Spleen (tissue), 11 donors: ENCODE measurements at regions not wholly inside any gene's neighbourhood (a gene's known extent, or its start where the extent isn't known, plus 50 kb on each side); places are given as distances from the start of the nearest gene placed in this dataset.

Experiments used
- DNase-seq: peaks from one replicate; pipeline ENCODE4 v3.0.0-alpha.2; 2020
- H3K27ac ChIP-seq, 8 donors: fragments of 200-600 bp; sonication (generic) in 7 of 8; 1 replicate in 4 of 8; 2 replicates in 4 of 8; pipeline versions ENCODE4 v1.5.0 to v1.8.0; 2016 to 2021; ENCODE audit warnings: inconsistent platforms in 4 of 8, mild to moderate bottlenecking in 4 of 8, moderate library complexity in 1 of 8
- H3K27me3 ChIP-seq, 7 donors: fragments of 200-600 bp; sonication (generic) in 6 of 7; replicated peaks in 1 of 7; 1 replicate in 4 of 7; 2 replicates in 3 of 7; pipeline versions ENCODE4 v1.5.0 to v1.8.0; 2016 to 2021; ENCODE audit warnings: inconsistent platforms in 3 of 7, mild to moderate bottlenecking in 1 of 7
- H3K36me3 ChIP-seq, 6 donors: fragments of 200-600 bp; sonication (generic) in 5 of 6; 1 replicate in 4 of 6; 2 replicates in 2 of 6; pipeline versions ENCODE4 v1.5.0 to v1.8.0; 2016 to 2021; ENCODE audit warnings: inconsistent platforms in 2 of 6
- H3K4me1 ChIP-seq, 6 donors: fragments of 200-600 bp; sonication (generic) in 5 of 6; 1 replicate in 3 of 6; 2 replicates in 3 of 6; pipeline versions ENCODE4 v1.5.0 to v1.8.0; 2016 to 2021; ENCODE audit warnings: inconsistent platforms in 3 of 6
- H3K4me3 ChIP-seq, 8 donors: fragments of 200-600 bp; sonication (generic) in 7 of 8; 1 replicate in 4 of 8; 2 replicates in 4 of 8; pipeline versions ENCODE4 v1.5.0 to v1.8.0; 2016 to 2021; ENCODE audit warnings: inconsistent platforms in 4 of 8, mild to moderate bottlenecking in 4 of 8, moderate library complexity in 2 of 8
- H3K9me3 ChIP-seq, 8 donors: fragments of 200-600 bp; sonication (generic) in 7 of 8; 1 replicate in 4 of 8; 2 replicates in 4 of 8; pipeline versions ENCODE4 v1.5.0 to v1.8.0; 2016 to 2021; ENCODE audit warnings: inconsistent platforms in 4 of 8
- POLR2A ChIP-seq, 3 donors: fragments of 450-650 bp; IDR thresholded peaks; one replicate each; pipeline ENCODE4 v1.5.1; 2017; ENCODE audit warnings: antibody characterized with exemption in 3 of 3, mild to moderate bottlenecking in 1 of 3
- POLR2AphosphoS5 ChIP-seq, 3 donors: sonication (generic); formaldehyde crosslinking; IDR thresholded peaks; one replicate each; pipeline ENCODE4 v1.5.1; 2017; ENCODE audit warnings: antibody characterized with exemption in 3 of 3
- WGBS, 5 donors: extraction: QIAGEN DNeasy Blood & Tissue Kit in 3 of 5; methylation state at CpG; one replicate each; pipeline versions ENCODE4 v1.1.5 to v1.1.7; 2013 to 2018; 5-methylcytosine and 5-hydroxymethylcytosine counted together
- intact Hi-C: fragments of 100-400 bp; cut with DNase I; formaldehyde crosslinking; loops from one replicate; pipeline ENCODE4 v1.15.0; 2023; ENCODE audit warnings: low total_unique reads
- TF ChIP-seq, protein P1 (sequence below), 11 experiments: fragments of 200-600 bp in 7 of 11; fragments of 450-650 bp in 4 of 11; sonication (generic) in 4 of 11; IDR thresholded peaks in 8 of 11; conservative IDR thresholded peaks in 3 of 11; 1 replicate in 7 of 11; 2 replicates in 4 of 11; pipeline versions ENCODE4 v1.4.0 to v1.8.0; 2016 to 2021; ENCODE audit warnings: antibody characterized with exemption in 11 of 11, inconsistent platforms in 4 of 11, mild to moderate bottlenecking in 1 of 11
- donor health status: healthy with polysubstance abuse.
- donor health status: DM: no; HTN: no; CAD: no; lungs with moderate emphysema.
- donor health status: DM: no; HTN: no; CAD: no.
- donor health status: Bipolar disorder and iron deficiency.
- donor health status: healthy.
- donor health status: DM: no; HTN: no; CAD: no.
- donor health status: DM: yes; HTN: yes; CAD: no.

DNA sequence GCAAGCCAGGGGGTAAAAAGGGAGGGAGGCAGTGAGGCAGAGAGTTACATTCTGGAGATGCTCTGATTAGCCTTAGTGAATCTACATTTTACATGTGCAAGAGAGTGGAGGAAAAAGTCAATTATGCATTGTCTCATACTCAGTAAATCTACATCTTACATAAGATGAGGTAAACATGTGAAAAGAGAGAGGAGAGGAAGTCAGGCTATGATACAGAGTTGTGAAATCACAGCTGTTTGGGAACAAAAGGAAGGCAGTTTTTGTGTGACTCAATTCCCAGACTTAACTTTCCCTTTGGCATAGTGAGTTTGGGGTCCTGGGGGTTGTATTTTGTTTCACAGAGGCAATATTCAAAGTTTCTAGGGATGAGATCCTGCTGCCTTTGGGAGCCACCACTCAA, 67.8 kb downstream of the GP2 start:
- H3K4me1 ChIP-seq, result no peaks in the 10 kb centered on the region
- H3K27me3 ChIP-seq, result peaks cover 0 to 6% (median 0%) of the 10 kb centered on the region in 7 donors
- H3K36me3 ChIP-seq, result no peaks in the 10 kb centered on the region
- no peak overlapping the region for H3K4me3 ChIP-seq
- no peak for DNase-seq
- H3K27ac ChIP-seq, result no peak overlapping the region
- H3K9me3 ChIP-seq, result peaks cover 0 to 15% (median 6%) of the 10 kb centered on the region in 8 donors
- TF ChIP-seq POLR2AphosphoS5 (IDR thresholded peaks at IDR 0.05), result no peak
- TF ChIP-seq POLR2A (IDR thresholded peaks at IDR 0.05), result no peak
- TF ChIP-seq, protein P1, sequence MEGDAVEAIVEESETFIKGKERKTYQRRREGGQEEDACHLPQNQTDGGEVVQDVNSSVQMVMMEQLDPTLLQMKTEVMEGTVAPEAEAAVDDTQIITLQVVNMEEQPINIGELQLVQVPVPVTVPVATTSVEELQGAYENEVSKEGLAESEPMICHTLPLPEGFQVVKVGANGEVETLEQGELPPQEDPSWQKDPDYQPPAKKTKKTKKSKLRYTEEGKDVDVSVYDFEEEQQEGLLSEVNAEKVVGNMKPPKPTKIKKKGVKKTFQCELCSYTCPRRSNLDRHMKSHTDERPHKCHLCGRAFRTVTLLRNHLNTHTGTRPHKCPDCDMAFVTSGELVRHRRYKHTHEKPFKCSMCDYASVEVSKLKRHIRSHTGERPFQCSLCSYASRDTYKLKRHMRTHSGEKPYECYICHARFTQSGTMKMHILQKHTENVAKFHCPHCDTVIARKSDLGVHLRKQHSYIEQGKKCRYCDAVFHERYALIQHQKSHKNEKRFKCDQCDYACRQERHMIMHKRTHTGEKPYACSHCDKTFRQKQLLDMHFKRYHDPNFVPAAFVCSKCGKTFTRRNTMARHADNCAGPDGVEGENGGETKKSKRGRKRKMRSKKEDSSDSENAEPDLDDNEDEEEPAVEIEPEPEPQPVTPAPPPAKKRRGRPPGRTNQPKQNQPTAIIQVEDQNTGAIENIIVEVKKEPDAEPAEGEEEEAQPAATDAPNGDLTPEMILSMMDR (IDR thresholded peaks at IDR 0.05 in 8 of 11, conservative IDR thresholded peaks at IDR 0.05 in 3 of 11), result no peak
- intact Hi-C loops, result no loop called here

DNA sequence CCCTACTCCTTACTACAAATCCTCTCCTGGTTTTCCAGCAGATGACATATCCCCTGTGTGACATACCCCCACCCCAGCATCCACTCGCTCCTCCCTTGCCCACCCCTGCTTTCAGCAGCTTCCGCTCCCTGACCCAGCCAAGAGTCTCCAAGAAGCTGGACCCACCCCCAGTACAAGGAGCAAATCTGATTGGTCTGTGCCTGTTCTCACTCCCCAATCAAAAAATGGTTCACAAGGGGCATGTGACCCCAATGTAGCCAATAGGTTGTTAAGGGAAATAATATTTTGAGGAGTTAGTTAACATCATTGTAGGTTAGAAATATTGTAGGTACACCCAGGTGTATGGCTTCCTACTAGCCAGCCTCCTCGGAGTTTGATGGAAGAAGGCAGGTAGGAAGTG, 70.1 kb downstream of the GP2 start:
- Histone ChIP-seq H3K27me3 (peaks cover 0 to 6% (median 0%) of the 10 kb centered on the region in 7 donors), H3K27ac (no peak overlapping the region), H3K36me3 (no peaks in the 10 kb centered on the region), H3K4me1 (no peaks in the 10 kb centered on the region), H3K4me3 (no peak overlapping the region), H3K9me3 (peaks cover 0 to 15% (median 6%) of the 10 kb centered on the region in 8 donors)
- intact Hi-C loops, result no loop called here
- no peak for TF ChIP-seq POLR2AphosphoS5 (IDR thresholded peaks at IDR 0.05)
- no peak for TF ChIP-seq POLR2A (IDR thresholded peaks at IDR 0.05)
- TF ChIP-seq, protein P1 (IDR thresholded peaks at IDR 0.05 in 8 of 11, conservative IDR thresholded peaks at IDR 0.05 in 3 of 11), result no peak
- no peak for DNase-seq
- 70 to 85% (median 74%) methylated on average over 3 of the region's 3 CpGs for WGBS, 5 donors

DNA sequence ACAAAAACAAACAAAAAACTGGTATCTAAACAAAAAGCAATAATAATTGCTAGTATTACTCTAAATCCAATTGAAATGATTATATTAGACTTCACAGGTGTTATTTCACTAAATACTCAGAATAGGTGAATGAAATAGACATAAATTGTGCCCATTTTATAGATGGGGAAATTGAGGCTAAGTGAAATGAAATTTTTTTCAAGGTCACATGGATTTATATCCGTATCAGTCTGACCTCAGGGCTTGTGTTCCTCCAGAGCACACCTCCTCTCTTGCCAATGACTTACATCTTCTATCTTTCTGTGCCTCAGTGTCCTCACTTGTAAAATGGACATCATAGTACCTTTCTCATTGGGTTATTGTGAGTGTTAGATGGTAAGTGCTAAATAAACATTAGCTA, 72.3 kb downstream of the GP2 start:
- no peak overlapping the region for H3K4me3 ChIP-seq

DNA sequence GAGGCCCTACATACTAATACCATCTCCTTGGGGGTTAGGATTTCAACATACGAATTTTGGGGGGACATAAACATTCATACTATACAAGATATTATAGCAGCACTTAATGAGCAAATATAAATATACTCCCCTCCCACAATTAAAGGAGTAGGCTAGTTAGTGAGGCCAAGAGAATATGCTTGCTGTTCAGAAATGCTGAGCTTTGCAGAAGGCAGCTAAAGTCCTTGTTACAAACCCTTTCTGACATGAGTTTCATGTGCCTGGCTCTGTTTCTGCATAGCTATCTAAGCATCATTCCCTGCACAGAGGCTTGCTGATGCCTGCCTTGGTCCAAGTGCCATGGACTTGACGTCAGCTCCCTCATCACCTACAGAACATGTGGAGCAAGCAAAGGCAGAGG, 73.5 kb downstream of the GP2 start:
- 60 to 76% (median 73%) methylated on average over 2 of the region's 2 CpGs for WGBS, 5 donors

More for the DNA sequence above, 72.3 kb downstream of the GP2 start:
- H3K27me3 ChIP-seq, result peaks cover 0 to 10% (median 0%) of the 10 kb centered on the region in 7 donors
- 56 to 74% (median 63%) methylated on average over 1 of the region's 1 CpG for WGBS, 5 donors
- TF ChIP-seq, protein P1 (IDR thresholded peaks at IDR 0.05 in 8 of 11, conservative IDR thresholded peaks at IDR 0.05 in 3 of 11), result no peak
- no peak for TF ChIP-seq POLR2AphosphoS5 (IDR thresholded peaks at IDR 0.05)
- TF ChIP-seq POLR2A (IDR thresholded peaks at IDR 0.05), result no peak
- intact Hi-C loops, result no loop called here
- H3K27ac ChIP-seq, result no peak overlapping the region
- H3K9me3 ChIP-seq, result peaks cover 0 to 15% (median 6%) of the 10 kb centered on the region in 8 donors
- H3K4me1 ChIP-seq, result no peaks in the 10 kb centered on the region
- no peaks in the 10 kb centered on the region for H3K36me3 ChIP-seq
- no peak for DNase-seq

More for the DNA sequence above, 73.5 kb downstream of the GP2 start:
- Histone ChIP-seq H3K9me3 (peaks cover 0 to 8% (median 2%) of the 10 kb centered on the region in 8 donors), H3K27ac (no peak overlapping the region), H3K36me3 (no peaks in the 10 kb centered on the region), H3K4me1 (no peaks in the 10 kb centered on the region), H3K4me3 (no peak overlapping the region), H3K27me3 (peaks cover 0 to 10% (median 0%) of the 10 kb centered on the region in 7 donors)
- no peak for DNase-seq
- TF ChIP-seq, protein P1 (IDR thresholded peaks at IDR 0.05 in 8 of 11, conservative IDR thresholded peaks at IDR 0.05 in 3 of 11), result no peak
- TF ChIP-seq POLR2AphosphoS5 (IDR thresholded peaks at IDR 0.05) (no peak), POLR2A (IDR thresholded peaks at IDR 0.05) (no peak)
- intact Hi-C loops, result no loop called here
